ENCODE measurements at regions not wholly inside any gene's neighbourhood (a gene's known extent, or its start where the extent isn't known, plus 50 kb on each side); places are given as distances from the start of the nearest gene placed in this dataset.

DNA sequence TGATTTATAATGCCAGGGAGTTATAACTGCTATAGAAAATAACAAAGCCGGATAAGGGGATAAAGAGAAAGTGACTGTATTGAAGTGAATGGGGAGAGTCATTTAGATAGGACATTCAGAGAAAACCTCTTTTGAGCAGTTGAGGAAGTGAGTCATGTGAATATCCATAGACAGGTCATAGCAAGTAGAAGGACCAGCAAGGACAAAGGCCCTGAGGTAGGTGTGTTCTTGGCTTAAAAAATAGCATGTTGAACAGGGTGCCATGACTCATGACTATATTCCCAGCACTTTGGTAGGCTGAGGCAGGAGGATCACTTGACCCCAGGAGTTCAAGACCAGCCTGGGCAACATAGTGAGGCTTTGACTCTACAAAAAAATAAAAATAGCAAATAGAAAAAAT, 51.5 kb upstream of the RAP1B start:
- DNase-seq (ENCODE audit: low read depth), result no peak

DNA sequence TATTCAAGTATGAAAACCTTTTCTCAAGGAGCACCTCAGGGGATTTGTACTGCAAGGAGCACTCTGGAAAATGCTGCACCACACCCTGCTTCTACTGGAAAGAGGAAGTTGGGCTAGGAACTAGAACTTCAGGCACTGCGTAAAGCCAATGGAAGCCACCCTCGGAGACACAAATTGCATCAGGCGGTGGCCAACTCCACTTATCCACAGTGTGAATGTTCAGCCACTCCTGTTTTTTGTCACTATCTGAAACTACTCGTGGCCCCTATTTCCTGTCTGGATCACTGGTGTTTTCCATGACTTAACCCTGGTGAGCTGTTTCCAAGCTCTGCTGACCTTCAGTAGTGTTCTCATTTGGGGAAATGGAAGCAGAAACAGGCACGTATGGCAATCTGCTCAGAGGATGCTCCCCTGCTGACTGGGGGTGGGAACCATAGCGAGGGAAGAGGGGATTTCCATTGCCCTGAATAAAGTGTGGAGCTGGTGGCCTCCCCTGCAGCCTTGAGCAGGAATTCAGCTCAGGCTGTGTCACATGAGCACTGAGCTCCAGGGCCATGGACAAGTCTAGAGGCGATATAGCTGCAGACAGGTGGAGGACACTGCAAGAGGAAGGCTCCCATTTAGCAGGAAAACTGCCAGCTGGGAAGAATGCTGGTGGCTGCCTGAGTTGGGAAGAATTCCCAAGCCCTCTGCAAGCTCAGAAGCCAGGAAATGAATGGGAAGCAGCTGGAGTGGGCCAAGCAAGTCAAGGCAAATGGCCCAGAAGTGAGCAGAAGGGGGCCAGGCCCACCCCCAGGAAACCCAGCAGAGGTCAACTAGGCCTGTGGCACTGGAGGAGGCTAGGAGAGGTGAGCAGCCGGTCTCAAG, 50.5 kb upstream of the RAP1B start:
- no peak for DNase-seq (ENCODE audit: low read depth)

DNA sequence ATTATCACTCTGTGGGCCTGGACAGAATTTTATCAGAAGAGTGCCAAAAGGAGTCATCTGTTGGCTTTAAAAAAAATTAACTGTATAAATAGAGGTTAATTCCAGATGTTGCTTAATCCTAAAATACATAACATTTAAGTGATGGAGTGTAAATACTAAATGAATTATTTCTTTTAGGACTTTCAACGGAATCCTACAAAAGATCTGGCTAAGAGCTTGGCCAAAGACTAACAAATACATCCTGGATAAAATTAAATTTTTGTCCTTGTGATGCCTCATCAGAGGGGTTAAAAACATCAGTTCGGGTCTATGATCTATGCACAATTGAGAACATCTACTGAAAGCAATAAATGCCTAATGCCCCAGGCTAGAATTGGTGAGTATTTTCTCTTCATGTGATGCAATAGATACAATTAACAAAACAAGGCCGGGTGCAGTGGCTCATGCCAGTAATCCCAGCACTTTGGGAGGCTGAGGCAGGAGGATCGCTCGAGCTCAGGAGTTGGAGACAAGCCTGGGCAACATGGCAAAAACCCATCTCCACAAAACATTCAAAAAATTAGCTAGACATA, 49.8 kb upstream of the RAP1B start:
- DNase-seq (ENCODE audit: low read depth), result no peak
